Upper lobe of left lung (tissue), 6 donors: ENCODE measurements at regions not wholly inside any gene's neighbourhood (a gene's known extent, or its start where the extent isn't known, plus 50 kb on each side); places are given as distances from the start of the nearest gene placed in this dataset.

Experiments
- ATAC-seq, 2 donors: fragments of 200-7000 bp; cut with Tn5 transposase; one replicate each; pipeline ENCODE4 v1.9.1; 2022; ENCODE audit warnings: mild to moderate bottlenecking in 2 of 2, moderate library complexity in 2 of 2; ENCODE audit not compliant: low FRiP score in 2 of 2
- DNase-seq, 2 donors: peaks; one replicate each; pipeline ENCODE4 v3.0.0-alpha.2; 2019 to 2020
- H3K27ac ChIP-seq, 4 donors: fragments of 200-600 bp; sonication (generic); one replicate each; pipeline ENCODE4 v1.5.1; 2016 to 2019
- H3K27me3 ChIP-seq, 4 donors: fragments of 200-600 bp; sonication (generic); one replicate each; pipeline ENCODE4 v1.5.1; 2017 to 2019
- H3K36me3 ChIP-seq, 4 donors: fragments of 200-600 bp; sonication (generic); one replicate each; pipeline ENCODE4 v1.5.1; 2016 to 2019
- H3K4me1 ChIP-seq, 4 donors: fragments of 200-600 bp; sonication (generic); one replicate each; pipeline ENCODE4 v1.5.1; 2018 to 2019
- H3K4me3 ChIP-seq, 4 donors: fragments of 200-600 bp; sonication (generic); one replicate each; pipeline ENCODE4 v1.5.1; 2017 to 2019; ENCODE audit warnings: mild to moderate bottlenecking in 2 of 4, moderate library complexity in 1 of 4
- H3K9me3 ChIP-seq, 4 donors: fragments of 200-600 bp; sonication (generic); one replicate each; pipeline ENCODE4 v1.5.1; 2018 to 2019
- EP300 ChIP-seq, 4 donors: sonication (generic); formaldehyde crosslinking; IDR thresholded peaks; one replicate each; pipeline ENCODE4 v1.5.1; 2017; ENCODE audit warnings: antibody characterized with exemption in 4 of 4, control low read depth in 2 of 4
- POLR2A ChIP-seq, 4 donors: fragments of 450-650 bp; IDR thresholded peaks; one replicate each; pipeline ENCODE4 v1.5.1; 2016 to 2017; ENCODE audit warnings: antibody characterized with exemption in 4 of 4, mild to moderate bottlenecking in 2 of 4
- POLR2AphosphoS5 ChIP-seq, 2 donors: sonication (generic); formaldehyde crosslinking; IDR thresholded peaks; one replicate each; pipeline ENCODE4 v1.5.1; 2017; ENCODE audit warnings: antibody characterized with exemption in 2 of 2
- WGBS, 2 donors: methylation state at CpG; one replicate each; pipeline ENCODE4 v1.1.5; 2017 to 2018; 5-methylcytosine and 5-hydroxymethylcytosine counted together
- TF ChIP-seq, protein P1 (sequence below), 6 experiments: fragments of 450-650 bp in 4 of 6; fragments of 200-600 bp in 2 of 6; sonication (generic) in 2 of 6; IDR thresholded peaks; one replicate each; pipeline ENCODE4 v1.5.1; 2016 to 2019; ENCODE audit warnings: antibody characterized with exemption in 6 of 6
- donor health status: DM: no; HTN: no; CAD: no; lungs with moderate emphysema.
- donor health status: DM: no; HTN: yes; CAD: no; lungs with severe emphysema.

DNA sequence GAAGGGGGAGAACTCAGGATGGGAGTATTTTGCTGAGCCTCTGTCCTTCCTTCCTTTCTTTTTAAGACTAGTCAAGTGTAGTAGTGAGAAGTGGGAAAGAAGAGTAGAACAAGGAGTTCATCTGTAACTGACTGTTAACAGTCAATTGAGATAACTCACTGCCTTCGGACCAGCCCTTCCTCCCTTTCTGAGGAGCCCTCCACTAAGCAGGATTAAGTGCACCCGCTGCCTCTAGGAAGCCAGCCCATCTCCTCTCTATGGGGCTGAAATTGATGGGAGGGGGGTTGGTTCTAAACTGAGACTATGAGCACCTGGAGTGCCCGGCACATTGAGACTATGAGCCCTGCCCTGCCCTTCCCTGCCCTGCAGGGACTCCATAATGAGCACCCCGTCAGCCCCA is 72.7 kb upstream of the TINAGL1 start:
- 58 to 60% methylated on average over 3 to 4 of the region's 4 CpGs for WGBS, 2 donors
- DNase-seq (no peak), ATAC-seq (no peak)
- H3K36me3 ChIP-seq = no peaks in the 10 kb centered on the region
- H3K9me3 ChIP-seq = no peaks in the 10 kb centered on the region
- no peak overlapping the region for H3K27ac ChIP-seq
- H3K4me1 ChIP-seq = no peaks in the 10 kb centered on the region
- no peak overlapping the region for H3K4me3 ChIP-seq
- H3K27me3 ChIP-seq = no peaks in the 10 kb centered on the region
- TF ChIP-seq POLR2A (IDR thresholded peaks at IDR 0.05) (no peak), POLR2AphosphoS5 (IDR thresholded peaks at IDR 0.05) (no peak), EP300 (IDR thresholded peaks at IDR 0.05) (no peak)
- TF ChIP-seq, protein P1, sequence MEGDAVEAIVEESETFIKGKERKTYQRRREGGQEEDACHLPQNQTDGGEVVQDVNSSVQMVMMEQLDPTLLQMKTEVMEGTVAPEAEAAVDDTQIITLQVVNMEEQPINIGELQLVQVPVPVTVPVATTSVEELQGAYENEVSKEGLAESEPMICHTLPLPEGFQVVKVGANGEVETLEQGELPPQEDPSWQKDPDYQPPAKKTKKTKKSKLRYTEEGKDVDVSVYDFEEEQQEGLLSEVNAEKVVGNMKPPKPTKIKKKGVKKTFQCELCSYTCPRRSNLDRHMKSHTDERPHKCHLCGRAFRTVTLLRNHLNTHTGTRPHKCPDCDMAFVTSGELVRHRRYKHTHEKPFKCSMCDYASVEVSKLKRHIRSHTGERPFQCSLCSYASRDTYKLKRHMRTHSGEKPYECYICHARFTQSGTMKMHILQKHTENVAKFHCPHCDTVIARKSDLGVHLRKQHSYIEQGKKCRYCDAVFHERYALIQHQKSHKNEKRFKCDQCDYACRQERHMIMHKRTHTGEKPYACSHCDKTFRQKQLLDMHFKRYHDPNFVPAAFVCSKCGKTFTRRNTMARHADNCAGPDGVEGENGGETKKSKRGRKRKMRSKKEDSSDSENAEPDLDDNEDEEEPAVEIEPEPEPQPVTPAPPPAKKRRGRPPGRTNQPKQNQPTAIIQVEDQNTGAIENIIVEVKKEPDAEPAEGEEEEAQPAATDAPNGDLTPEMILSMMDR (IDR thresholded peaks at IDR 0.05) = no peak

DNA sequence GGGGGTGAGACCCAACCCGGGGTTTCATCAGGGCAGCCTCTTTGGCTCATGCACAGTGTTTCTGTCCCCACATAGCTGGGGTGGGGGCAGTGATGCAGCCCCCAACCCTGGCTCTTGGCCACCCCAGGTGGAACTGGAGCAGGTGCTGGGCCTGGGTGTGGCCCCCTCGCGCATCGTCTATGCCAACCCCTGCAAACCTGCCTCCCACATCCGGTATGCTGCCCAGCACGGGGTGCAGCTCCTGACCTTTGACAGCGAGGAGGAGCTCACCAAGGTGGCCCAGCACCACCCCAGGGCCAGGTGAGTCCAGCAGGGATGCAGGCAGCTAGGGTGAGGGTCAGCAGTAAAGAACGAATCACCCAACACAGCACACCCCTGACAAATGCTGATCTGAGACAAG is 72.3 kb upstream of the TINAGL1 start:
- peak in 1 of 2 donors; percentile 17 for ATAC-seq
- H3K36me3 ChIP-seq = no peaks in the 10 kb centered on the region
- H3K9me3 ChIP-seq = no peaks in the 10 kb centered on the region
- peak in 1 of 2 donors; percentile 50 for DNase-seq
- H3K4me1 ChIP-seq = no peaks in the 10 kb centered on the region
- no peak for TF ChIP-seq EP300 (IDR thresholded peaks at IDR 0.05)
- H3K4me3 ChIP-seq = no peak overlapping the region
- 77 to 88% methylated on average over 1 to 8 of the region's 8 CpGs for WGBS, 2 donors
- no peaks in the 10 kb centered on the region for H3K27me3 ChIP-seq
- H3K27ac ChIP-seq = no peak overlapping the region

DNA sequence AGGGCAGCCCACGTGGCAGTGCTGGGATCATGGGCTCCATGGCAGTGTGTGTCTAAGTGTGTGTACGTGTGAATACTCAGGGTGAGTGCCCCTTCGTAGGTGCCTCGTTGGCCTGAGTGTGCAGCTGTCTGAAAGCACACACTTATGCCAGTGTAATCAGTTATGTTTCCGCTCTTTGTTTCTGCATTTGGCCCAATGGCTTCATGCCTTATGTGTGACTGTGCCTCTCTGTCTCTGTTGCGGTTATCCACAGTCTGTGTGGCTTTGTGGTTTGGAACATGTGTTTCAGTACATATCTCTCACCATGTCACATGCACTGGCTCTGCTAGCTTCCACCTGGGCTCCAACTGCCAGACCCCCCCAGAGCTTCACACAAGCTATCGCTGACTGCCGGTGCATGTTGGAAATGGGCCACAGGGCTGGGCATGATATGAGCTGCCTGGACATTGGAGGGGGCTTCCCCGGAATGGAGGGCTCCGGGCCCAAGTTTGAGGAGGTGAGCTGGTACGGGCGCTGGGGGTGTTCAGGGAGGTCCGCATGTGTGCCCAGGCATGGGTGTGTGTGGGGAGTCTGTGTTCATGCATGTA is 70.3 kb upstream of the TINAGL1 start:
- 62 to 69% methylated on average over 9 to 13 of the region's 13 CpGs for WGBS, 2 donors
- DNase-seq = peak in 1 of 2 donors; percentile 46

DNA sequence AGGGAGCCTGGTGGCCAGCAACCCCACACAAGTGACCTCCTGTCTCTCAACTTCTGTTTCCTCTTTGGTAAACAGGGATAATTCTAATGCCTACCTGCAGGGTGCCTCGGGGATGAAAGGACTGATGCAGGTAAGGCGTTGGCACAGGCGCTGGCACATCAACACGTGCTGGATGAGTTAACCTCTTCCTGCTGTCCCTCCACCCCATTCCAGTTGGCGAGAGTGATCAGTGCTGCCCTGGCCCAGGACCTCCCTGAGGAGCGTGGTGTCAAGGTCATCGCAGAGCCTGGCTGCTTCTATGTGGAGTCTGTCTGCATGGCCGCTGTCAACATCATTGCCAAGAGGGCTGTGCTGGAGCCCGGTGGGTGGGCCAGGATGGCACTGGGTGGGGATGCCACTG is 69.1 kb upstream of the TINAGL1 start:
- H3K4me1 ChIP-seq = no peaks in the 10 kb centered on the region
- no peak for DNase-seq
- no peak for TF ChIP-seq POLR2AphosphoS5 (IDR thresholded peaks at IDR 0.05)
- TF ChIP-seq EP300 (IDR thresholded peaks at IDR 0.05) = no peak
- TF ChIP-seq, protein P1 (IDR thresholded peaks at IDR 0.05) = no peak
- TF ChIP-seq POLR2A (IDR thresholded peaks at IDR 0.05) = no peak
- no peaks in the 10 kb centered on the region for H3K9me3 ChIP-seq
- no peak for ATAC-seq
- no peak overlapping the region for H3K4me3 ChIP-seq
- no peaks in the 10 kb centered on the region for H3K36me3 ChIP-seq
- 65 to 80% methylated on average over 4 to 9 of the region's 9 CpGs for WGBS, 2 donors
- no peaks in the 10 kb centered on the region for H3K27me3 ChIP-seq
- no peak overlapping the region for H3K27ac ChIP-seq

More for the DNA sequence above, 70.3 kb upstream of the TINAGL1 start:
- TF ChIP-seq POLR2AphosphoS5 (IDR thresholded peaks at IDR 0.05) (no peak), POLR2A (IDR thresholded peaks at IDR 0.05) (no peak), EP300 (IDR thresholded peaks at IDR 0.05) (no peak)
- TF ChIP-seq, protein P1 (IDR thresholded peaks at IDR 0.05) = no peak
- no peaks in the 10 kb centered on the region for H3K36me3 ChIP-seq
- H3K27me3 ChIP-seq = no peaks in the 10 kb centered on the region
- H3K9me3 ChIP-seq = no peaks in the 10 kb centered on the region
- no peak overlapping the region for H3K4me3 ChIP-seq
- no peak for ATAC-seq
- H3K4me1 ChIP-seq = no peaks in the 10 kb centered on the region
- H3K27ac ChIP-seq = no peak overlapping the region

DNA sequence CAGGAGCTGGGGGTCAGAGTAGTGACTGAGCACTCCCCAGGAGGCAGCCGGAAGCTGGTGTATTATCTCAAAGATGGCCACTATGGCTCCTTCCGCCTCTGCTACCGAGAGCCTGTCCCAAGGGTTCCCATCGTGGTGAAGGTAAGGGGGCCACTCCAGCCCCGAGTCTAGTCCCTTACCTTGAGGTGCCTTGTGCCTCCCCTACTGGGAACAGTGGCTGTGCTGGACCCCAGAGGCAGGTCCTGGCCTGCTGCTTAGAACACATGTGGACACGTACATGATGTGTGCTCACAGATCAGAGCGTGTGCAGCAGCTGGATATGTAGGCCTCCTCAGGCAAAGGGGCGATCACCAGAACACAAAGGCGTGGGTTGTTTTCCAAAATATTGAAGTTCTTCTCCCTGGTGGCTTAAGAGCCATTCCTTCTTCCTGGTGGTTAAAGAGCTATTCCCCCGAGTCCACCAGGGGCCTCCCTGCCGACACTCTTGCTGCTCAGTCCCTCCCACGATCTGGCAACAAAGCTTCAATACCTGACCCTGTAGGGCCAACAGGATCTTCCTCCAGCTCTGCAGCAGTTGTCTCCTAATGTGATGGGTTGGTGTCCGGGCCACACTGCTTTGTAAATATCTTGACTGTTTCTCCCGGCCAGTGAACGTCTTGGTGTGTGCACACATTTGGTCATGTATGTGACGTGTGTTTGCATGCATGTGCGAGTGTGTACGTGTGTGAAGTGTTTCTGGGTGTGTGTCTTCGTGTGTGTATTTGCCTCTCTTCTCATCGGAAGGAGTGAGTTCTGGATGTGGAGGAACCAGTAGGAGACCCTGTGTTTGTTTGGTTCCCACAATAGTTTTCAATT is 68.4 kb upstream of the TINAGL1 start:
- 82 to 83% methylated on average over 19 to 20 of the region's 20 CpGs for WGBS, 2 donors
- no peaks in the 10 kb centered on the region for H3K27me3 ChIP-seq

More for the DNA sequence above, 68.4 kb upstream of the TINAGL1 start:
- Histone ChIP-seq H3K9me3 (no peaks in the 10 kb centered on the region), H3K36me3 (no peaks in the 10 kb centered on the region), H3K27ac (no peak overlapping the region), H3K4me1 (no peaks in the 10 kb centered on the region), H3K4me3 (no peak overlapping the region)
- DNase-seq (no peak), ATAC-seq (no peak)
- no peak for TF ChIP-seq EP300 (IDR thresholded peaks at IDR 0.05)
- TF ChIP-seq, protein P1 (IDR thresholded peaks at IDR 0.05) = no peak
- no peak for TF ChIP-seq POLR2A (IDR thresholded peaks at IDR 0.05)
- TF ChIP-seq POLR2AphosphoS5 (IDR thresholded peaks at IDR 0.05) = no peak
